ENCODE measurements at regions not wholly inside any gene's neighbourhood (a gene's known extent, or its start where the extent isn't known, plus 50 kb on each side); places are given as distances from the start of the nearest gene placed in this dataset.

GRCh38 chr5:163595932-163596607, 90.7 kb downstream of the MAT2B start:
- no peak for TF ChIP-seq EZH2phosphoT487 (conservative IDR thresholded peaks at IDR 0.05; ENCODE audit: low read length)
- no peak for TF ChIP-seq CTCF (IDR thresholded peaks at IDR 0.05; ENCODE audit: insufficient read depth, low read length, poor library complexity, severe bottlenecking)
- no peaks in the 10 kb centered on the region for H3K79me2 ChIP-seq (ENCODE audit: insufficient read depth, low read length)

GRCh38 chr5:163596608-163597315, 91.3 kb downstream of the MAT2B start:
- no peaks in the 10 kb centered on the region for H3F3A ChIP-seq (ENCODE audit: insufficient read depth)

More at GRCh38 chr5:163595932-163596607, 90.7 kb downstream of the MAT2B start:
- Histone ChIP-seq H3F3A (ENCODE audit: insufficient read depth) (no peaks in the 10 kb centered on the region), H4K20me1 (ENCODE audit: low read depth, low read length) (no peaks in the 10 kb centered on the region), H3K27ac (ENCODE audit: low read depth, low read length) (no peak overlapping the region), H2AFZ (ENCODE audit: low read depth, low read length, severe bottlenecking) (no peak overlapping the region), H3K9ac (ENCODE audit: low read length) (no peak overlapping the region), H3K4me2 (ENCODE audit: low read depth, low read length, poor library complexity, severe bottlenecking) (no peak overlapping the region), H3K9me2 (replicated peaks; ENCODE audit: insufficient read depth, low read length) (no peaks in the 10 kb centered on the region), H3K9me3 (ENCODE audit: insufficient read depth, low read length) (no peaks in the 10 kb centered on the region), H3K4me3 (ENCODE audit: insufficient read depth, low read length, poor library complexity, severe bottlenecking) (no peak overlapping the region), H3K27me3 (ENCODE audit: low read length) (no peaks in the 10 kb centered on the region), H3K36me3 (ENCODE audit: low read length) (no peaks in the 10 kb centered on the region)

GRCh38 chr5:163604013-163604412, 98.6 kb downstream of the MAT2B start:
- Histone ChIP-seq H4K20me1 (ENCODE audit: low read depth, low read length) (no peaks in the 10 kb centered on the region), H3K4me3 (ENCODE audit: insufficient read depth, low read length, poor library complexity, severe bottlenecking) (no peak overlapping the region), H3K27me3 (ENCODE audit: low read length) (no peaks in the 10 kb centered on the region), H3K9ac (ENCODE audit: low read length) (no peak overlapping the region), H3F3A (ENCODE audit: insufficient read depth) (no peaks in the 10 kb centered on the region), H3K4me2 (ENCODE audit: low read depth, low read length, poor library complexity, severe bottlenecking) (no peak overlapping the region), H3K36me3 (ENCODE audit: low read length) (no peaks in the 10 kb centered on the region), H2AFZ (ENCODE audit: low read depth, low read length, severe bottlenecking) (no peak overlapping the region), H3K79me2 (ENCODE audit: insufficient read depth, low read length) (no peaks in the 10 kb centered on the region), H3K9me3 (ENCODE audit: insufficient read depth, low read length) (no peaks in the 10 kb centered on the region), H3K9me2 (replicated peaks; ENCODE audit: insufficient read depth, low read length) (no peaks in the 10 kb centered on the region), H3K27ac (ENCODE audit: low read depth, low read length) (no peak overlapping the region)
- TF ChIP-seq CTCF (IDR thresholded peaks at IDR 0.05; ENCODE audit: insufficient read depth, low read length, poor library complexity, severe bottlenecking) (no peak), EZH2phosphoT487 (conservative IDR thresholded peaks at IDR 0.05; ENCODE audit: low read length) (no peak)

More at GRCh38 chr5:163596608-163597315, 91.3 kb downstream of the MAT2B start:
- no peak overlapping the region for H3K27ac ChIP-seq (ENCODE audit: low read depth, low read length)
- H3K9me3 ChIP-seq (ENCODE audit: insufficient read depth, low read length) = no peaks in the 10 kb centered on the region
- no peak overlapping the region for H3K4me3 ChIP-seq (ENCODE audit: insufficient read depth, low read length, poor library complexity, severe bottlenecking)
- H3K9me2 ChIP-seq (replicated peaks; ENCODE audit: insufficient read depth, low read length) = no peaks in the 10 kb centered on the region
- no peaks in the 10 kb centered on the region for H3K27me3 ChIP-seq (ENCODE audit: low read length)
- TF ChIP-seq EZH2phosphoT487 (conservative IDR thresholded peaks at IDR 0.05; ENCODE audit: low read length) (no peak), CTCF (IDR thresholded peaks at IDR 0.05; ENCODE audit: insufficient read depth, low read length, poor library complexity, severe bottlenecking) (no peak)
- H3K36me3 ChIP-seq (ENCODE audit: low read length) = no peaks in the 10 kb centered on the region
- no peak overlapping the region for H3K9ac ChIP-seq (ENCODE audit: low read length)
- H3K79me2 ChIP-seq (ENCODE audit: insufficient read depth, low read length) = no peaks in the 10 kb centered on the region
- H3K4me2 ChIP-seq (ENCODE audit: low read depth, low read length, poor library complexity, severe bottlenecking) = no peak overlapping the region
- H4K20me1 ChIP-seq (ENCODE audit: low read depth, low read length) = no peaks in the 10 kb centered on the region
- no peak overlapping the region for H2AFZ ChIP-seq (ENCODE audit: low read depth, low read length, severe bottlenecking)

Data from SU-DHL-6 (cell line).